Fibroblast of lung (primary cell): ENCODE measurements at regions not wholly inside any gene's neighbourhood (a gene's known extent, or its start where the extent isn't known, plus 50 kb on each side); places are given as distances from the start of the nearest gene placed in this dataset.

Source experiments
- EZH2 ChIP-seq: IDR thresholded peaks from 2 replicates; pipeline ENCODE4 v1.5.1; 2012; ENCODE audit warnings: low read length, control low read depth, mild to moderate bottlenecking; ENCODE audit errors: missing control alignments
- TF ChIP-seq, protein P1 (sequence below), 2 donors: IDR thresholded peaks in 1 of 2; conservative IDR thresholded peaks in 1 of 2; 1 replicate in 1 of 2; 2 replicates in 1 of 2; pipeline ENCODE4 v1.5.1; 2011 to 2012; ENCODE audit warnings: low read length in 2 of 2, control low read depth in 1 of 2, inconsistent platforms in 1 of 2, low read depth in 1 of 2, mild to moderate bottlenecking in 1 of 2

DNA sequence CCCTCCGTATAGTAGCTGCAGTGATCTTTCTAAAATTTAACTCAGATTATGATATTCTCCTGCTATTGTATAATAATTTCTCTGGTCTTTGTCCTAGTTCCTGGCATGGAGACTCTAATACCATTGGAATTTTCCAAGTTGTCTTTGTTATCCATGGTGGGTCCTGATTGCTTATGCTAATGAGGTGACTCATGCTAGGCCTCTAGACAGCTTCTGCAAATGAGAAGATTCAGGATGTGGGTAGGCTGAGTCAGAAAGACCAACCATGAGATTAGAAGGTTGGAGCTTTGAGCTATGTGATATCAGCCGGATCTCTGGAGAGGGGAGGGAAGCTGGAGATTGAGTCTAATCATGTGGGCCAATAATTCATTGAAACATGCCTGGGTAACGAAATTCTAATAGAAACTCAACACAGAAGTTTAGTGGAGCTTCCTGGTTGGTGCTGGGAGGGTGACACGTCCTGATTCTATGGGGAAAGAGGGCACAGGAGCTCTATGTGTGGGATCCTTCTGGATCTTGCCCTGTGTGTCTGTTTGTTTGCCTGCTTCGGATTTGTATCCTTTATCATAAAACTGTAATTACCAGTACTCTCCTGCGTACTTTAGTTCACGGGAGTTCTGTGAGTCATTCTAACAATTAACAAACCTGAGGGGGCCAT, 73.2 kb upstream of the CNIH3 start:
- TF ChIP-seq, protein P1, sequence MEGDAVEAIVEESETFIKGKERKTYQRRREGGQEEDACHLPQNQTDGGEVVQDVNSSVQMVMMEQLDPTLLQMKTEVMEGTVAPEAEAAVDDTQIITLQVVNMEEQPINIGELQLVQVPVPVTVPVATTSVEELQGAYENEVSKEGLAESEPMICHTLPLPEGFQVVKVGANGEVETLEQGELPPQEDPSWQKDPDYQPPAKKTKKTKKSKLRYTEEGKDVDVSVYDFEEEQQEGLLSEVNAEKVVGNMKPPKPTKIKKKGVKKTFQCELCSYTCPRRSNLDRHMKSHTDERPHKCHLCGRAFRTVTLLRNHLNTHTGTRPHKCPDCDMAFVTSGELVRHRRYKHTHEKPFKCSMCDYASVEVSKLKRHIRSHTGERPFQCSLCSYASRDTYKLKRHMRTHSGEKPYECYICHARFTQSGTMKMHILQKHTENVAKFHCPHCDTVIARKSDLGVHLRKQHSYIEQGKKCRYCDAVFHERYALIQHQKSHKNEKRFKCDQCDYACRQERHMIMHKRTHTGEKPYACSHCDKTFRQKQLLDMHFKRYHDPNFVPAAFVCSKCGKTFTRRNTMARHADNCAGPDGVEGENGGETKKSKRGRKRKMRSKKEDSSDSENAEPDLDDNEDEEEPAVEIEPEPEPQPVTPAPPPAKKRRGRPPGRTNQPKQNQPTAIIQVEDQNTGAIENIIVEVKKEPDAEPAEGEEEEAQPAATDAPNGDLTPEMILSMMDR (conservative IDR thresholded peaks at IDR 0.05 in 1 of 2, IDR thresholded peaks at IDR 0.05 in 1 of 2; ENCODE audit: low read depth in 1 of 2, low read length in 2 of 2): no peak
- TF ChIP-seq EZH2: no peak
